HG03064 (cell line): ENCODE measurements at regions not wholly inside any gene's neighbourhood (a gene's known extent, or its start where the extent isn't known, plus 50 kb on each side); places are given as distances from the start of the nearest gene placed in this dataset.

Source experiments
- ATAC-seq: cut with Tn5 transposase; IDR thresholded peaks from one replicate; pipeline ENCODE4 v1.9.1; 2021; ENCODE audit warnings: low read depth; ENCODE audit not compliant: unreplicated experiment

DNA sequence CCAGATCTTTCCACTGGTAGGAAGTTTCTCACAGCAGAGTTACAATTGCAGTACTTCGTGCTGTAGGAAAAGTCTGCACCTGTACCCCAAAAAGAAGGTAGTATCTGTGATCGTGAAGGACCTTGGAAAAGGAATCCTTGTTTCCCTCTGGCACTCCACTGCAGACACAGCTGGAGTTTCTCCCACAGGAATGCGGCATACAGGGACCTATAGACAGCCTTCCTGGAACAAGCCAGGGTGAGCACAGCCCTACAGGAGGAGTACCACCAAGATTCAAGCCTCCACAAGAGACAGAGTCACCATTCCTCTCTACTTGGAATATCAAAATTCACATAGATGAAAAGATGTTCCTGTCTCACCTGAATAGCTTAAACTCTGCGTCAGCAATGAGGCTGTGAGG lies 372.4 kb downstream of the CMPK2 start:
- no peak for ATAC-seq

DNA sequence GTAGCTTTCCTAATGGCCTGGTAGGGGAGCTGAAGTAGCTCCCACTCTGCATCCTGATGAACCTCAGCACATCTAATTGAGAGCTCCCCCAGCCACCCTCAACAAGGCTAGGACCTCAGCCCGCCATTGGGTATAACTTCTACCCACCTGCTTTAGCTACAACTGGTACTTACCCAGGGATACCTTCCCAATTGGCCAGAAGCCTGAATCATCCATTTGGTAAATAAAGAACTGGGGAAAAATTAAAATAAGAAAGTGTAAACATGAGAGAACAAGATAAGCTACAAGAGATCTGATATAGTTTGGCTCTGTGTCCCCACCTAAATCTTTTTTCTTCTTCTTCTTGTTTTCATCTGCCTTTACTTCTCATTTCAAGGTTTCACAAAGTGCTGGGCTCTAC lies 372.0 kb downstream of the CMPK2 start:
- no peak for ATAC-seq

DNA sequence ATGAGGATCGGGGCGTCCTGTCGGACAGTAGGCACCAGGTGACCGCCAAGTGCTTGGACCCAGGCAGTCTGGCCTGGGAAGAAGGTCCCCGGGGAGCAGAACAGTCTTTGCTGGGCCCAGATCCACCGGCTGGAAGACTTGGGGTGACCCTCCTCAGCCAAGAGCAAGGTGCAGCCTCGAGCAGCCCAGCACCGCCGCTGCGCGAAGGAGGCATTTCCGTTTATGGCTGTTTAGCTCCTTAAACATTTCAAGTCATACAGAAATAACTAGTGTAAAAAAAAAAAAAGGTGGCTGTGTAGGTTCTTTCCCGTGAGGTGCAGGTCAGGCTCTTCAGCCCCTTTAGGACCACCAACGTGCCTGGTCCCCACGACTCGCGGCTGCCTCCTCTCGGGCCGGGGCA lies 370.2 kb downstream of the CMPK2 start:
- ATAC-seq, result no peak

DNA sequence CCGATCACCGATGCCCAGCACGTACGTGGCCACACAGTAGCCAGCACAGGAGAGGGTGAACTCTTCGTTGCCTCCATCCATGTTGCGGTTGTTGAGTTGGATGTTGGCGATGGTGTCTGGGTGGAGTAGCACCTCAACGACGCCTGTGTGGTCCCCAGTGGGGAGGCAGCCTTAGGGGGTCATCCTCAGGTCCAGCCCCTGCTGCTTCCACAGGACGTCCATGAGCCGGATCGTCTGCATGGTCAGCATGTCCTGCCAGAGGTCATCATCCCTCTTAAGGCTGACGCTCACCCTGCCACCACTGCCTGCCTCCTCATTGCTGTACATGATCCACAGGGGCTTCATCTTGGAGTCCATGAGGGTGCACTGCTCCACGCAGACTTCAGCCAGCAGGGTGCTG lies 369.3 kb downstream of the CMPK2 start:
- ATAC-seq, result no peak

DNA sequence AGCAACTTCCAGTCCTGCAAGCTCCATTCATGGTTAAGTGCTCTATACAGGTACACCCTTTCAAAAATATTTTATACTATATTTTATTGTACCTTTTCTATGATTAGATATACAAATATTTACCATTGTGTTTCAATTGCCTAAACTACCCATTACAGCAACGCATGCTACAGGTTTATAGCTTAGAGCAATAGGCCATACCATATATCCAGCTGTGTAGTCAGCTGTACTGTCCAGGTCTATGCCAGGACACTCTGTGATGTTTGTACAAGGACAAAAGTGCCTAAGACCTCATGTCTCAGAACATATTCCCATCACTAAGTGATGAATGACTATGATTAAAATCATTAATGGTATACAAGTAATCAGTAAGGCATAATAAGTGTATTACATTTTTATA lies 368.7 kb downstream of the CMPK2 start:
- ATAC-seq, result no peak

DNA sequence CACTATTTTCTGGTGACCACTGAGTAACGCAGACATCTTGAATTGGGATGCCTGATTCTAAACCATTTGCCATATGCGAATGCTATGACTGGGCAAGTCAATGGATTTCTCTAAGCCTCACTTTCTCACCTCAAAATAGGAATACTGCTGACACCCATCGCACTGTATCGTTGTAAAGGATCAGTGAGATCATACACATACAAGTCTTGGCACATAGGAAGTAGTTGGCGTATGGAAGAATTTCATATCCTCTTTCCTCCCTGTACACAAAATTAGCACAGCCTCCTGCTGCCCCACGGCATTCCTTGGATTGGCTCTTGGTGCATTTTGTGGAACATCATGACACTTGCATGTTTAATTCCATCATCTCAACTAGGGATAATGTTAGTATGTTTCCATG lies 366.9 kb downstream of the CMPK2 start:
- no peak for ATAC-seq

DNA sequence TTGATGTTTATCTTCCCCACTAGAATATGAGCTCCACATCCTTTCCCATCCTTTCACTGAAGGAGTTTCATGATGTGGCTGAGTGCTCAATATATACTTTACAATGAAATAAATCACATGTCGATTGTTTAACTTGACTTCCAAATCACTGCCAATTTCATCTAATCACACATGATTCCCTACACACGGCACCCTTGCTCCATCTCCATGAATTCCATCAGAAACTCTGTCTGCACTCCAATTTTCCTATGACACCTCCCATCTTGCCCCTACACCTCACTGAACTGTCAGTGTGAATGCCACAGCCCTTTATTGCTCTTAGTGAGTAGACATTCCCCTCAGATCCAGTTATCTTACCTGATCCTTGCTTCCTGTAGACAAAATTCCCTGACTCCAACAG lies 366.0 kb downstream of the CMPK2 start:
- no peak for ATAC-seq

DNA sequence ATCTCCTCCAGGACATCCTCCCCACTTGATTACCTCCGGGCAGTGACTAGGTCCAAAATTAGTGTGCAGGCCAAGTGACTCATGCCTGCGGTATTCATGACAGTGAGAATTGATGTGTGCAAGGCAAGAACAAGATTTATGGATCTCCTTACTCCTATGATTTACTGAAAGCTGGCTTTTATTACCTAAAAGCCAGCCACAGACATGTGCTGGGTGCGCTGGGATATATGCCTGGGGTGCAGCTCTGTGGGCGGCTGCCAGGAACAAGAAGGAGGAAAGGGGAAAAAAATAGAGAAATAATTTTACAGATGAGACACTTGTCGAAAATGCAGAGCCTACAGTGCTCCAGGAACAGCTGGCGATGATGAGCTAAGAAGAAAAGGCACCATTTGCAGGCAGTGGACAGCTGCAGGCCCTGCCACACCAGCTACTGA lies 359.3 kb downstream of the CMPK2 start:
- ATAC-seq, result no peak

DNA sequence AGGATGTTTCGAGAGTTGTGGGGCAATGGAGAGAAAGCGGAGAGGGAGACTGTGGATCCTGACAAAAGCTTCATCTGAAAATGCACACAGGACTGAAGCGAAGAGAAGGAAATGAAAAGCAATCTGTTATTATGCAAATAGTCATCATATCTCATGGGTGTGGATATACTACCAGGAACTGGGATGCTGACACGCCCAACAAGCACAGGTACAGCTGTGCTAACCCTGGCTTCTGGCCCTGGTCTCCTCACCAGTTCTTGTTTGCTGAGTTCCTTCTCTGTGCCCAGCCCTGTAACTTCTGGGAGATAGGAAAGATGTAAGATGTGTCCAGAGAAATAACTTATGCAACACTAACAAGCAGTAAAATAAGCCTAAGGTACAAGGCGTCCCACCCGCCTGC lies 358.8 kb downstream of the CMPK2 start:
- no peak for ATAC-seq

DNA sequence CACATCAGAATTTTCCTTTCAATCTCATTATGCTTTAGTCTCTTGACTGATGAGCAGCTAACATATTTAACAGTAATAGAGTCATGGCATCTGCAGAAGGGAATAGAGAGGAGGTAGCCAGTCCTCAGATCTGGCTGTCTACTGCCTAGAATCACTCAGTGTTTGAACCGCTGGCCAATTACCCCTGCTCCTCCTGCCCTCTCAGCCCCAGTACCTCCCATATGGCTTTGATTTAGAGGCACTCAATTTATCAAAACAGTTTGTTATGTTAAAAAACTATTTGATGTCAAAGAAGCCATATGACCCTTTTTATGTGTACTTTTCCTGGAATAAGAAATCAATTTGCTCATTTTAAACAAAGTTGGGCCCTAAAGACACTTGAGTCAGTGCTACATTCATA lies 355.2 kb downstream of the CMPK2 start:
- ATAC-seq, result no peak

DNA sequence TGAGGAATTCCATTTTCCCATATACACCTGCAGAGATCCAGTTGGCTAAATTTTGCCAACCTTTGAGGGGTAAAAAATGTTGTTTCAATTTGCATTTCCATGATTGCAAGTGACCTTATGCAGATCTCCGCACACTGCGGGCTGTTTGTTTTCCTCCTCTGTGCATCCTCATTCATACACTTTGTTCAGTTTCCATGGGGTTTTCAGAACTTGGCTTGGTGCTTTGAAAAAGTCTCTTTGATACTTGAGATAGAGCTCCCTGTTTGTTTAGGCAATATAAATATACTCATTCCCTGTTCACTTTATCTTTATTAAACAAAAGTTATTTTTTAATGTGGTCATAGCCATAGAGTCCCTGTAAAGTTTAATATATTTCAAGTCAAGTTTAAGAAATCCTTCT lies 353.1 kb downstream of the CMPK2 start:
- ATAC-seq, result no peak

DNA sequence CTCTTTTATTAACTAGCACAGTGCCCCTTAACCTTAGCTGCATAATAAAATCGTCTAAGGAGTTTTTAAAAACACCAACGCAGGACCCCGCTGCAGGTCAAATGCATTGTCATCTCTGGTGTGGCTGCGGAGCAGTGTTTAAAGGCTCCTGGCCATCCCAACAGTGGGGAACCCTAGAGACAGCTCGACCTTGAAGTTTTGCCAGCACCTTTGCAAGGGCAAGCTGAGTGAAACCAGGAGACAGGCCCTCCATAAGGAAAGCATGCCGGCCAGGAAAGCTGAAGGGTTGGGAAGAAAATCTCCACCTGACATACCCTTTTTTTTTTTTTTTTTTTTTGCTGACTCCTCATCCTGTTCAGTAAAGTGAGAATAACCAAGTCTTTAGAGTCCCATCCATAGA lies 349.0 kb downstream of the CMPK2 start:
- ATAC-seq, result no peak

DNA sequence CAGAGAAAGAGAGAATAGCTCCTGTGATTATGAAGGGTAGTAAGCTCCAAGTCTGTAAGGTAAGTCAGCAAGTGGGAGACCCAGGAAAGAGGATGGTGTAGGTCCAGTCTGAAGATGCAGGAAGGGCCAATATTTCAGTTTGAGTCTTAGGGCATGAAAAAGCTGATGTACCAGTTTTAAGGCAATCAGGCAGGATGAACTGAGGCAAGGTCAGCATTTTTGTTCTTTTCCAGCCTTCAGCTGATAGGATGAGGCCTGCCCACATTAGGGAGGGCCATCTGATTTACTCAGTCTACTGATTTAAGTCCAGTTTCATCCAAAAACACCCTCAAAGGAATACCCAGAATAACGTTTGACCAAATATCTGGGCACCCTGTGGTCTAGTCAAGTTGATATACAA lies 347.3 kb downstream of the CMPK2 start:
- no peak for ATAC-seq

DNA sequence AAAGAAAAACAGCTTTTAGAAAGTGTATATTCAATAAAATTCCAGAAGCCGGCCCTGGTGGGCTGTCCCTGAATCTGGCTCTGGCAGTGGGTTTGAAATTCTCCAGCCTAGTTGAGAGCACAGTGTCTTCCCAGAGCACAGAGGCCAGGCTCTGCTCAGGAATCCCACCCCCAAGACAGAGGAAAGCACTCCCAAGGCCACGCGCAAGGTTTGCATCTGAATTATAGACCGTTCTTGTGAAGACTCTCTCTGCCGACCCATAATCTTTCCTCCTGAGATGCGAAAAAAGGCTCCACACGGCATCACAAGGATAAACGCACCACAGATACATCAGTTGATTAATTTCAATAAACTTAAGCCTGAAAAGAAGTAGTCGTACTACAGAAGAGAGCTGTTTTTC lies 342.2 kb downstream of the CMPK2 start:
- no peak for ATAC-seq

DNA sequence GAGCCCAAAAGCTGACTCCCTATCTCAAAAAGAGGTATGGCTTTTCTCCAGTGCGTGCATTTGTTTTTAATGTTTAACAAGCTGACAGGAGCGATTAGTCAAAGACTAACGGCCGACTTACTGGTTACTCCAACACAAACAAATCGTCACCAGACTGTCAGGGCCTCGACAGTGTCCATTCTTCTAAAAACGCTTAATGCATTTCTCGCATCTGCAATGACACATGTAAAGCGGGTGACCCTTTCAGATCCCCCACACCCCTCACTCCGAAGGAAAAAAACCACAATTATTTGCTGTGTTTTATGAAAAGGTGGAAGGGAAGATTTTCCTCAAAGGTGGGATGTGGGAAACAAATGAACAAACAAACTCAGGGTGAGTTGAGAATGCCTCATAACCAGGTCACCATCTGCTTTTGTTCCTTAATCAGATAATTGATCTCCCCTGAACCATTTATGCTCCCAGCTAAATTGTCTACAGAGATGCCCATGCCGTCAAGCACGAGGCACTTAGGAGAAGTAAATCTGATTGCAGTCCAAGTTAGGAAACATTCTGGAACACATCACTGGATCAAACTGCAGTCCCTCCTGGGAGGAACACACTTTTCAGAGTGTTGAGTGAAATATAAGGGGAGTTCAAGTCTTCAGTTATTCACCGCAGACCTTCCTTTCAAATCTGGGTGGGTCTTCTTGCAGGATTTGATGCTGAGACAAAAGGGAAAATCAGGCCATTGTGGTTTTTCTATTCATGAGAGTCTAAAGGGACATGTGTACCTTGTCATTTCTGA lies 340.8 kb downstream of the CMPK2 start:
- no peak for ATAC-seq

DNA sequence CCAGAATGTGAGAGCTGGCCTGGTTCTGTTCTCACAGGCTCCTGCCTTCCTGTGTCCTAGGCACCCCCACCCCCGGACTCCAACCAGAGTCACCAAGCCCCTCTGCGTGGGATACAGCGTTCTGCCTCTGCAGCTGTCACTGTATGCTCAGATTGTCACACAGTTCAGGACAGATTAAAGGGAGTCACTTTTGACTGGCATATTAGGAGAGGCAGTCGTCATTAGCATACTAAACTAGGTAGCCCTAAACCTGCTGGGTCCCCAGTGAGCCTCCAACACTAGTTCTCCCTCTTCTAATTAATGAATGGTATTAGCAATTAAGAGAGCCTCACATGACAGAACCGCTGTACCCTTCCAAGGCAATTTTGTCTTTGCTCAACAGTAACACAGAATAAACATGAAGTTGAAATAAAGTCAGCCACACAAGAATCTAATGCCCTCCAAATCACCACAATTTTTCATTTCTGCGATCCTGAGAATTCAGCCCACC lies 340.2 kb downstream of the CMPK2 start:
- ATAC-seq, result no peak

DNA sequence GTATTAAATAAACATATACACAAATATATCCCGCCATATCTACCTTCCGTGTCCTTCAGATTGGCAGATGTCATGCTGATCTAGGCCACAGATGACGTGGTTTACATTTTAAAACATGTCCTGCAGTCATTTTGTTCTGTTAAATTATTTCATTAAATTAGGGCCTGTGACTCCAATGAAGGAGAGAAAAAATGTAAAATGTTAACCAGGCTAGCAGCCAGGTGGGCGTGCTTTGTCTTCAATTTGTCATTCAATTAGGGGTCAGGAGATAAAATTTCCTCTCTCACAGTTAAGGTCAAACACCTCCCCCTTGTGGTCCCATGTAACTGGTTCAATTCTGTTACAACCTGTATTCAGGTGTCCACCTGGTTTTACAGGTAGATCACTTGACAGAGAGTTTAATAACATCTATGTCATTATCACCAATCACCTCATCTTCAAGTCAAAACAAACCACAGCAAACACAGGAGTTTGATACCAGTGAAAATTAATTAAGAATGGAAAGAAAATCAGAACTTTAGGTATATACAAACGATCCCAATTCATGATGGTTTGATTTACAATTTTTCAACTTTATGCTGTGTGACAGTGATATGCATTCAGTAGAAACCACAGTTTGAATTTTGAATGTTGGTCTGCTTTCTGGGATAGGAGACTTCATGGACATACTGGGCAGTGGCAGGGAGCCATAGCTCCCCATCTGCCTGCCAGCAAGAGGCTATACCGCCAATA lies 339.4 kb downstream of the CMPK2 start:
- no peak for ATAC-seq

DNA sequence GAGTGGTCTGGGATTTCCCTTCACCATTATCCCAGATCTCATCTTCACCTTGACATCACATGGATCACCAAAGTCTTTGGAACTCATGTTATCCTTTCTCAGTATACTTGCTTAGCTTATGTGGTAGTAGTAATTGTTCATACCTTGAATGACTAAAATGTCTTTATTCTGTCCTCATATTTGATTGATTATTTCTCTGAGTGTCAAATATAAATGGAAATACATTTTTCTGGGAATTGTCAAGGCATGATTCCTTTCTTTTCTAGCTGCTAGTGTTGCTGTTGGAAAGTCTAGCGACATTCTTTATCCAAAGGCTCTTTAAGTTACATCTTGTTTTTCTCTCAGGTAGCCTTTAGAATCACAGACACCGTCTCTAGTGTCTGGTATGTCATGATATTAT lies 334.4 kb downstream of the CMPK2 start:
- ATAC-seq, result no peak

DNA sequence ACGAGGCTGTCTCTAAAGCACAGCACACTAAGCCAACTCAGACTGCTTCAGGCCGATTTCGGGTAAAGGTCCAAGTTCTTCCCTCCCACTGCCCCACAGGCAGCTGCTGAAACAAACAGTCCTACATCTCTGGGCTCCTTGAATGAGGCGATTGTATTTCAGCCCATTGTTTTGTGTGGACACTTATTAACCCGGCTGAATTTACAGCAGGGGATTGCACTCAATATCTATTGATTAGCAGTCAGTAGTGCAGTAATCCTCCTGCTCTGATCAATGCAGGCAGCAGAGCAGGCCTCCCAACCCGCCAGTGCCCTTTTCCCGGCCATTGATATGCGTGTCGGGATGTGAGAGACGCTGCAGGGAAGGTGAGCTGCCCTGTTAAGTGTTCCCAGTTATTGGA lies 330.1 kb downstream of the CMPK2 start:
- no peak for ATAC-seq

DNA sequence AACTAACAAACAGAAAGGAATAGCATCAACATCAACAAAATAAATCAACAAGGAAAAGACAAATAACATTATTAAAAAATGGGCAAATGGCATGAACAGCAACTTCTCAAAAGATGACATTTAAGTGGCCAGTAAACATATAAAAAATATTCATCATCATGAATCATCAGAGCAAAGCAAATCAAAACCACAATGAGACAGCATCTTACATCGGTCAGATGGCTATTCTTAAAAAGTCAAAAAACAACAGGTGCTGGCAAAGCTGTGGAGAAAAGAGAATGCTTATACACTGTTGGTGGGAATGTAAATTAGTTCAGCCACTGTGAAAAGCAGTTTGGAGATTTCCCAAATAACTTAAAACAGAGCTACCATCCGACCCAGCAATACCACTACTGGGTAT lies 327.1 kb downstream of the CMPK2 start:
- no peak for ATAC-seq

DNA sequence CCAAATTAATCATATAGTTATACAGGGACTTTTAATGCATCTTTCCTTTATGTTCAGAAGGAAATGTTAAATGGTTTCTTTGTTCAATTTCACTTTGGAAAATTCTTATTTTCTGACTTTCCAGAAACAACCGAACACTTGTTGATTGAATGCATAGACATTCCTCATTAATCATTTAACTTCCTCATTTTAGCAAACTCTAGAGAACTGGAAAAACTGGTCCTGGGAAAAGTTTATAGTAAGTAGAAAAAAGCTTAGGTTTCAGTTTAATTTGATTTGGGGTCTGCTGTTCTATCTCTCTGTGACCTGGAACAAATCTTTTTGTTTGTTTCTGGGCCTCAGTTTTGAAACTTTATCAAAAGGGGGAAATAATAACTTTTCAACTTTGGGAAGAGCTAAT lies 320.4 kb downstream of the CMPK2 start:
- no peak for ATAC-seq

DNA sequence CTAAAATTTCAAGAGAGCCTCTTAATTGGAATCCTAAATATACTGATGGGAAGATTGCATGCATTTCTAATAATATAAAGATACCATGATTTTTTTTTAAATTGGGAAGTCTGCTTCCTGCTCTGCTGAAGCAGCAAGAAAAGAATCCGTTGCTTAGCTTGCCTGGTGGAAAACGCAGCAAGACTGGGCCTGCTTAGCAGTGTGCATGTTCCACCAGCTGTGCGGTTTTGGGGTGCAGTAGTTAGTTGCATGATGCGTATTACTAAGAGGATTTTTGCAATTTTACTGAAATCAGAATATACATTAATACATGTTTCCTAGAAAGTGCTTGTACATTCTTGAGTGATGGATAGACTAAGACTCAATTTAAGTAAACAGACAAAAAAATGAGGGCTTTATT lies 319.9 kb downstream of the CMPK2 start:
- no peak for ATAC-seq
